Neural cell (in vitro differentiated cells): ENCODE measurements at regions not wholly inside any gene's neighbourhood (a gene's known extent, or its start where the extent isn't known, plus 50 kb on each side); places are given as distances from the start of the nearest gene placed in this dataset.

Experiments
- CTCF ChIP-seq: fragments of 450-650 bp; IDR thresholded peaks from 2 replicates; pipeline ENCODE4 v1.5.1; 2014; ENCODE audit warnings: antibody characterized with exemption, mild to moderate bottlenecking, moderate library complexity; ENCODE audit not compliant: poor library complexity, severe bottlenecking
- EP300 ChIP-seq: fragments of 450-650 bp; conservative IDR thresholded peaks from 2 replicates; pipeline ENCODE4 v1.6.1; 2014; ENCODE audit warnings: antibody characterized with exemption, mild to moderate bottlenecking, moderate library complexity; ENCODE audit not compliant: poor library complexity, severe bottlenecking
- EZH2 ChIP-seq: fragments of 200-600, 300-800 bp; shearing (Covaris generic), sonication (generic); IDR thresholded peaks from 2 replicates; pipeline ENCODE4 v1.6.1; 2014; ENCODE audit warnings: antibody characterized with exemption, low read length, borderline replicate concordance, mild to moderate bottlenecking; ENCODE audit not compliant: insufficient read depth, poor library complexity, severe bottlenecking
- POLR2AphosphoS5 ChIP-seq: IDR thresholded peaks from 2 replicates; pipeline ENCODE4 v1.6.1; 2012
- RAD21 ChIP-seq: fragments of 450-650 bp; conservative IDR thresholded peaks from 2 replicates; pipeline ENCODE4 v1.6.1; 2014; ENCODE audit warnings: antibody characterized with exemption, mild to moderate bottlenecking, moderate library complexity
- REST ChIP-seq: IDR thresholded peaks from 2 replicates; pipeline ENCODE4 v1.6.1; 2012; ENCODE audit warnings: borderline replicate concordance
- SMC3 ChIP-seq: fragments of 450-650 bp; conservative IDR thresholded peaks from 2 replicates; pipeline ENCODE4 v1.6.1; 2014; ENCODE audit warnings: antibody characterized with exemption, mild to moderate bottlenecking, moderate library complexity; ENCODE audit not compliant: poor library complexity

GRCh38 chr2:225270053-225270452 lies 129.5 kb upstream of the NYAP2 start:
- TF ChIP-seq CTCF (no peak), REST (no peak), SMC3 (no peak), POLR2AphosphoS5 (no peak), EP300 (no peak), EZH2 (no peak), RAD21 (no peak)
